Tibial nerve (tissue), 4 donors: ENCODE measurements at regions not wholly inside any gene's neighbourhood (a gene's known extent, or its start where the extent isn't known, plus 50 kb on each side); places are given as distances from the start of the nearest gene placed in this dataset.
A peak's percentile ranks its signal among the peaks of the same experiment; 100 is the strongest.

Source experiments
- DNase-seq, 2 donors: peaks; one replicate each; pipeline ENCODE4 v3.0.0-alpha.2; 2019; ENCODE audit warnings: low spot score in 2 of 2
- H3K27ac ChIP-seq, 4 donors: fragments of 200-600 bp; sonication (generic) in 3 of 4; one replicate each; pipeline ENCODE4 v1.5.1; 2017 to 2019; ENCODE audit warnings: mild to moderate bottlenecking in 1 of 4
- H3K27me3 ChIP-seq, 2 donors: fragments of 200-600 bp; sonication (generic) in 1 of 2; one replicate each; pipeline versions ENCODE4 v1.5.1 to v1.6.0; 2017 to 2019
- H3K36me3 ChIP-seq, 3 donors: fragments of 200-600 bp; sonication (generic); one replicate each; pipeline ENCODE4 v1.5.1; 2018 to 2019
- H3K4me1 ChIP-seq, 4 donors: fragments of 200-600 bp; sonication (generic) in 3 of 4; one replicate each; pipeline ENCODE4 v1.5.1; 2017 to 2019
- H3K4me3 ChIP-seq, 4 donors: fragments of 200-600 bp; sonication (generic) in 3 of 4; one replicate each; pipeline ENCODE4 v1.5.1; 2017 to 2019; ENCODE audit warnings: mild to moderate bottlenecking in 1 of 4, moderate library complexity in 1 of 4
- H3K9me3 ChIP-seq, 4 donors: fragments of 200-600 bp; sonication (generic) in 3 of 4; one replicate each; pipeline ENCODE4 v1.5.1; 2017 to 2019
- EP300 ChIP-seq, 2 donors: sonication (generic); formaldehyde crosslinking; IDR thresholded peaks; one replicate each; pipeline ENCODE4 v1.6.1; 2017; ENCODE audit warnings: antibody characterized with exemption in 2 of 2, mild to moderate bottlenecking in 1 of 2
- POLR2A ChIP-seq, 2 donors: fragments of 450-650 bp; IDR thresholded peaks; one replicate each; pipeline ENCODE4 v1.6.1; 2017; ENCODE audit warnings: antibody characterized with exemption in 2 of 2, mild to moderate bottlenecking in 2 of 2, moderate library complexity in 2 of 2
- WGBS, 2 donors: methylation state at CpG; one replicate each; pipeline ENCODE4 v1.1.5; 2018; 5-methylcytosine and 5-hydroxymethylcytosine counted together
- TF ChIP-seq, protein P1 (sequence below), 5 experiments: fragments of 200-600 bp in 3 of 5; fragments of 450-650 bp in 2 of 5; sonication (generic) in 3 of 5; IDR thresholded peaks; one replicate each; pipeline ENCODE4 v1.5.1; 2016 to 2019; ENCODE audit warnings: antibody characterized with exemption in 5 of 5, mild to moderate bottlenecking in 3 of 5, moderate library complexity in 2 of 5

DNA sequence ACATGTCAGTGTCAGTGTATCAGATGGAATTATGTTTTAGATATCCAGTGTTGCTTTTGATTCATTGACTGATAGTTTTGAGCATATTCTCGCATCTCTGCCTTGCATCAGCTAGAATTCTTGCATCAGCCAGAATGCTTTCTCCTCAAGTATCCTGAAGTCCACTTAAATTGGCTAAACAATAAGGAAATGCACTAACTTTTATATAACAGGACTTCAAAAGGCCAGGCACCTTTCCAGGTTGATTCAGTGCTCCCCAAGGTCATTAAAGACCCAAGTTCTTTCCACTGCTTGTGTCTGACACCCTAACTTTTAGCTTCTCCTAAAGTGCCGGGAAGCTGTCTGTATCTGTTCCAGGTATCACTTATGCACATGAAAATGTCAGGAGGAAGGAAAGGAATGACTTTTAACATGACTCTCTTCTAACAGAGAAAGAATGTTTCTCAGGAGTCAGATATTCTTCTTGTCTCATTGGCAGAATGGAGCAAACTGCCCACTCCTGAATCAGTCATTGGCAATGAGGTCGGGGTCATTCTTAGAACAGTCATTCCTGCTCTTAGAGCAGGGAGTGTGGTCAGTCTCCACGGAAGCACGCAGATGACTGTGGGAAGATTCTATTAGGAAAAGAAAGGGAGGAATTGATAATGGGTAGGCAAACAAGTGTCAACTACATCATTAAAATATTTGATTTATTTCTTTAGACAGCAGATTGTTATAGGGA lies 92.9 kb upstream of the TLL1 start:
- peaks cover 0 to 14% (median 0%) of the 10 kb centered on the region in 4 donors for H3K4me1 ChIP-seq
- no peak overlapping the region for H3K4me3 ChIP-seq
- H3K36me3 ChIP-seq: no peaks in the 10 kb centered on the region
- no peaks in the 10 kb centered on the region for H3K27me3 ChIP-seq
- 63 to 65% methylated on average over 5 of the region's 5 CpGs for WGBS, 2 donors
- no peak for DNase-seq
- no peak overlapping the region for H3K27ac ChIP-seq
- TF ChIP-seq, protein P1, sequence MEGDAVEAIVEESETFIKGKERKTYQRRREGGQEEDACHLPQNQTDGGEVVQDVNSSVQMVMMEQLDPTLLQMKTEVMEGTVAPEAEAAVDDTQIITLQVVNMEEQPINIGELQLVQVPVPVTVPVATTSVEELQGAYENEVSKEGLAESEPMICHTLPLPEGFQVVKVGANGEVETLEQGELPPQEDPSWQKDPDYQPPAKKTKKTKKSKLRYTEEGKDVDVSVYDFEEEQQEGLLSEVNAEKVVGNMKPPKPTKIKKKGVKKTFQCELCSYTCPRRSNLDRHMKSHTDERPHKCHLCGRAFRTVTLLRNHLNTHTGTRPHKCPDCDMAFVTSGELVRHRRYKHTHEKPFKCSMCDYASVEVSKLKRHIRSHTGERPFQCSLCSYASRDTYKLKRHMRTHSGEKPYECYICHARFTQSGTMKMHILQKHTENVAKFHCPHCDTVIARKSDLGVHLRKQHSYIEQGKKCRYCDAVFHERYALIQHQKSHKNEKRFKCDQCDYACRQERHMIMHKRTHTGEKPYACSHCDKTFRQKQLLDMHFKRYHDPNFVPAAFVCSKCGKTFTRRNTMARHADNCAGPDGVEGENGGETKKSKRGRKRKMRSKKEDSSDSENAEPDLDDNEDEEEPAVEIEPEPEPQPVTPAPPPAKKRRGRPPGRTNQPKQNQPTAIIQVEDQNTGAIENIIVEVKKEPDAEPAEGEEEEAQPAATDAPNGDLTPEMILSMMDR (IDR thresholded peaks at IDR 0.05): no peak
- TF ChIP-seq POLR2A (IDR thresholded peaks at IDR 0.05): no peak
- no peak for TF ChIP-seq EP300 (IDR thresholded peaks at IDR 0.05)
- H3K9me3 ChIP-seq: peaks cover 0 to 7% (median 0%) of the 10 kb centered on the region in 4 donors

DNA sequence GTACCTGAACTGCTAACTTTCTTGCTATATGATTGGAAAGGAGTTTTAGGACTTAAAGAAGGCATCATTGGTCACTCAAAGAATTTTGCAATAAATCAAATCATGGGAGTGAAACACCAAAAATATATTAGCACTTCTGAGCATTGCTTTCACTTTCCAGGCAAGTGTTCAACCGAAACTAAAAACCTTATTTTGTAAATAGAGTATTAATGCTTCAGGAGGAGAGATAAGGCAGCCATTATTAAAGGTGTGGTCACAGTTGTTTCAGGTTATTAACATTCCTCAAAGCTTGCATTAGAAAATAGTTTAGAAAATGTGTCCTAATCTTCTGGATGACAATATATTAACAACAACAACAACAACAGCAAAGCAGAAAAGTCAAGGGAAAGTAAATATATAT lies 92.3 kb upstream of the TLL1 start:
- Histone ChIP-seq H3K4me3 (no peak overlapping the region), H3K9me3 (peaks cover 0 to 7% (median 0%) of the 10 kb centered on the region in 4 donors), H3K27me3 (no peaks in the 10 kb centered on the region), H3K4me1 (peaks cover 0 to 18% (median 0%) of the 10 kb centered on the region in 4 donors), H3K27ac (no peak overlapping the region), H3K36me3 (no peaks in the 10 kb centered on the region)
- TF ChIP-seq EP300 (IDR thresholded peaks at IDR 0.05) (no peak), POLR2A (IDR thresholded peaks at IDR 0.05) (no peak)
- TF ChIP-seq, protein P1 (IDR thresholded peaks at IDR 0.05): no peak
- DNase-seq: no peak
- WGBS, 2 donors: 57 to 60% methylated on average over 1 of the region's 1 CpG

DNA sequence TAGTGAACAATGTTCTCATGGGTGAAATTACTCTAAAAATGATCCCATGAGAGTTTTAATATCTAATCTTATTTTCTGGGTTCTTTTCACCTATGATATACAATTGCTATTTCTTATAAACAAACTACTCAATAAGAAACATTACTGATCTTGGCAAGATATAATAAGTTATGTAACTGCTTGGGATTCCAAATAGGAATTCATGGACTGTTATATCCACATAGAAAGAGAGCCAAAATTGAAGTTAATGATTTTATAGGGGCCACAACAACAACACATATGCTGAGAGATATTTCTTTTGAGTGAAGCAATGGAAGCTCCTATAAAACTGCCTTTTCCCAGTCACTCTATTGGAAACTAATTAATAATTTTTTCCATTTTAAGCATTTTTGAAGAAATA lies 90.4 kb upstream of the TLL1 start:
- no peaks in the 10 kb centered on the region for H3K27me3 ChIP-seq
- H3K9me3 ChIP-seq: peaks cover 0 to 1% (median 0%) of the 10 kb centered on the region in 4 donors
- no peaks in the 10 kb centered on the region for H3K36me3 ChIP-seq
- no peak overlapping the region for H3K4me3 ChIP-seq
- no peak for DNase-seq
- no peak overlapping the region for H3K27ac ChIP-seq
- peaks cover 0 to 18% (median 0%) of the 10 kb centered on the region in 4 donors for H3K4me1 ChIP-seq
- TF ChIP-seq, protein P1 (IDR thresholded peaks at IDR 0.05): no peak
- TF ChIP-seq EP300 (IDR thresholded peaks at IDR 0.05) (no peak), POLR2A (IDR thresholded peaks at IDR 0.05) (no peak)

GRCh38 chr4:165783626-165784025 lies 89.4 kb upstream of the TLL1 start:
- Histone ChIP-seq H3K4me1 (peaks cover 0 to 18% (median 0%) of the 10 kb centered on the region in 4 donors), H3K27me3 (no peaks in the 10 kb centered on the region), H3K27ac (no peak overlapping the region), H3K4me3 (no peak overlapping the region), H3K9me3 (no peaks in the 10 kb centered on the region), H3K36me3 (no peaks in the 10 kb centered on the region)
- DNase-seq: no peak
- WGBS, 2 donors: 26 to 35% methylated on average over 3 of the region's 3 CpGs
- TF ChIP-seq EP300 (IDR thresholded peaks at IDR 0.05) (no peak), POLR2A (IDR thresholded peaks at IDR 0.05) (no peak)
- TF ChIP-seq, protein P1 (IDR thresholded peaks at IDR 0.05): no peak

GRCh38 chr4:165784672-165785071 lies 88.4 kb upstream of the TLL1 start:
- Histone ChIP-seq H3K9me3 (no peaks in the 10 kb centered on the region), H3K27me3 (no peaks in the 10 kb centered on the region), H3K4me3 (no peak overlapping the region), H3K36me3 (no peaks in the 10 kb centered on the region), H3K4me1 (peaks cover 0 to 18% (median 0%) of the 10 kb centered on the region in 4 donors), H3K27ac (no peak overlapping the region)
- WGBS, 2 donors: 56 to 57% methylated on average over 1 of the region's 1 CpG
- TF ChIP-seq, protein P1 (IDR thresholded peaks at IDR 0.05): no peak
- TF ChIP-seq EP300 (IDR thresholded peaks at IDR 0.05) (peak in 1 of 2 donors; percentile 38), POLR2A (IDR thresholded peaks at IDR 0.05) (no peak)
- no peak for DNase-seq
